H1 (cell line): ENCODE measurements at regions not wholly inside any gene's neighbourhood (a gene's known extent, or its start where the extent isn't known, plus 50 kb on each side); places are given as distances from the start of the nearest gene placed in this dataset.

ENCODE experiments used
- CTCF ChIA-PET: fragments of 300-600 bp; sonication (Branson Sonifier 250); formaldehyde crosslinking; loops from one replicate; lab custom pipeline; 2021; ENCODE audit not compliant: partially characterized antibody; lab: Charles Lee
- POLR2A ChIA-PET: fragments of 300-600 bp; sonication (Branson Sonifier 250); formaldehyde crosslinking; loops from one replicate; lab custom pipeline; 2021; ENCODE audit warnings: inconsistent platforms; ENCODE audit not compliant: partially characterized antibody; lab: Charles Lee
- DNase-seq, 2 experiments: peaks; one replicate each; pipeline versions ENCODE4 v3.0.0 to v3.0.0-alpha.2; 2010 to 2022; ENCODE audit warnings: low spot score in 2 of 2, low read depth in 1 of 2, mixed read lengths in 1 of 2
- FAIRE-seq: peaks from 2 replicates; lab custom pipeline; 2011; peaks lifted over from hg19 to GRCh38; lab: Jason Lieb, UNC
- H2AFZ ChIP-seq: 2 replicates; pipeline ENCODE4 v1.8.1; 2012; ENCODE audit warnings: low read length, inconsistent platforms
- H2AK5ac ChIP-seq: 2 replicates; pipeline ENCODE4 v1.6.1; 2013; ENCODE audit warnings: low read depth, low read length
- H2BK120ac ChIP-seq: replicated peaks from 2 replicates; pipeline ENCODE3; 2013; ENCODE audit warnings: low read depth, low read length, inconsistent platforms
- H2BK12ac ChIP-seq: 2 replicates; pipeline ENCODE4 v1.6.1; 2013; ENCODE audit warnings: low read depth, low read length
- H2BK15ac ChIP-seq: 2 replicates; pipeline ENCODE4 v1.6.1; 2013; ENCODE audit warnings: low read length
- H2BK20ac ChIP-seq: 2 replicates; pipeline ENCODE4 v1.6.1; 2013; ENCODE audit warnings: low read length
- H2BK5ac ChIP-seq: 2 replicates; pipeline ENCODE4 v1.6.1; 2013; ENCODE audit warnings: low read depth, low read length
- H3K14ac ChIP-seq: 2 replicates; pipeline ENCODE4 v1.6.1; 2013; ENCODE audit warnings: inconsistent platforms; ENCODE audit not compliant: insufficient read length
- H3K18ac ChIP-seq: 2 replicates; pipeline ENCODE4 v1.6.1; 2013; ENCODE audit warnings: low read length; ENCODE audit errors: extremely low read depth
- H3K23ac ChIP-seq: 2 replicates; pipeline ENCODE4 v1.6.1; 2013; ENCODE audit warnings: inconsistent platforms; ENCODE audit not compliant: insufficient read length
- H3K23me2 ChIP-seq: 2 replicates; pipeline ENCODE4 v1.6.1; 2013; ENCODE audit warnings: low read depth, low read length
- H3K27ac ChIP-seq: 2 replicates; pipeline ENCODE4 v1.6.1; 2011; ENCODE audit warnings: low read depth, low read length, inconsistent platforms
- H3K27me3 ChIP-seq, 4 experiments: replicated peaks in 1 of 4; 1 replicate in 1 of 4; 2 replicates in 3 of 4; pipeline versions ENCODE4 v1.6.1 to v1.8.1; 2011 to 2013; ENCODE audit warnings: low read length in 3 of 4, mild to moderate bottlenecking in 3 of 4, inconsistent platforms in 2 of 4, mixed read lengths in 2 of 4, moderate library complexity in 1 of 4; ENCODE audit not compliant: control insufficient read depth in 3 of 4, insufficient read depth in 3 of 4; ENCODE audit errors: extremely low read depth in 1 of 4
- H3K36me3 ChIP-seq, 4 experiments: 2 replicates each; pipeline versions ENCODE4 v1.6.1 to v1.8.1; 2011 to 2013; ENCODE audit warnings: mild to moderate bottlenecking in 4 of 4, low read length in 3 of 4, moderate library complexity in 2 of 4, control low read depth in 1 of 4, inconsistent platforms in 1 of 4; ENCODE audit not compliant: insufficient read depth in 4 of 4, control insufficient read depth in 2 of 4
- H3K4ac ChIP-seq: replicated peaks from 2 replicates; pipeline ENCODE3; 2013; ENCODE audit warnings: low read length, low read depth, mixed read lengths, inconsistent platforms; ENCODE audit not compliant: insufficient read length
- H3K4me1 ChIP-seq, 4 experiments: replicated peaks in 1 of 4; 1 replicate in 1 of 4; 2 replicates in 3 of 4; pipeline versions ENCODE4 v1.6.1 to v1.8.1; 2011 to 2013; ENCODE audit warnings: low read length in 3 of 4, inconsistent platforms in 2 of 4, mixed read lengths in 1 of 4; ENCODE audit not compliant: insufficient read depth in 4 of 4, control insufficient read depth in 3 of 4
- H3K4me2 ChIP-seq, 2 experiments: 2 replicates each; pipeline versions ENCODE4 v1.6.1 to v1.8.1; 2011 to 2013; ENCODE audit warnings: low read depth in 2 of 2, low read length in 2 of 2, control low read depth in 1 of 2, inconsistent platforms in 1 of 2, mild to moderate bottlenecking in 1 of 2; ENCODE audit not compliant: insufficient read depth in 1 of 2
- H3K4me3 ChIP-seq, 4 experiments: fragments of 200-600, 300-600 bp in 1 of 4; sonication (generic), shearing (Covaris generic), sonication (Bioruptor Twin) in 1 of 4; 2 replicates each; pipeline versions ENCODE4 v1.5.1 to v1.8.1; 2011 to 2016; ENCODE audit warnings: low read length in 4 of 4, low read depth in 3 of 4, control low read depth in 2 of 4, inconsistent platforms in 2 of 4, mild to moderate bottlenecking in 2 of 4, mixed read lengths in 1 of 4, moderate library complexity in 1 of 4; ENCODE audit not compliant: insufficient read depth in 2 of 4; ENCODE audit errors: extremely low read depth in 1 of 4
- H3K56ac ChIP-seq: replicated peaks from 2 replicates; pipeline ENCODE3; 2013; ENCODE audit warnings: low read depth, mild to moderate bottlenecking, mixed read lengths, low read length, inconsistent platforms; ENCODE audit not compliant: insufficient read length
- H3K79me1 ChIP-seq: 2 replicates; pipeline ENCODE4 v1.6.1; 2013; ENCODE audit warnings: low read depth, low read length, control low read depth
- H3K79me2 ChIP-seq, 2 experiments: 2 replicates each; pipeline versions ENCODE4 v1.6.1 to v1.8.1; 2012 to 2013; ENCODE audit warnings: low read length in 2 of 2, mild to moderate bottlenecking in 2 of 2, inconsistent platforms in 1 of 2; ENCODE audit not compliant: insufficient read depth in 2 of 2, control insufficient read depth in 1 of 2
- H3K9ac ChIP-seq, 4 experiments: replicated peaks in 1 of 4; 1 replicate in 1 of 4; 2 replicates in 3 of 4; pipeline versions ENCODE4 v1.6.1 to v1.8.1; 2011 to 2013; ENCODE audit warnings: low read depth in 3 of 4, low read length in 3 of 4, control low read depth in 2 of 4, mild to moderate bottlenecking in 2 of 4, moderate library complexity in 2 of 4, inconsistent platforms in 1 of 4; ENCODE audit errors: extremely low read depth in 1 of 4
- H3K9me3 ChIP-seq, 2 experiments: 2 replicates each; pipeline versions ENCODE4 v1.6.1 to v1.8.1; 2012 to 2013; ENCODE audit warnings: mild to moderate bottlenecking in 2 of 2, moderate library complexity in 2 of 2, control low read depth in 1 of 2, inconsistent platforms in 1 of 2, low read depth in 1 of 2, low read length in 1 of 2, mixed read lengths in 1 of 2; ENCODE audit not compliant: insufficient read depth in 2 of 2
- H4K20me1 ChIP-seq, 2 experiments: replicated peaks in 1 of 2; 2 replicates each; pipeline versions ENCODE3 to v1.8.1; 2011 to 2013; ENCODE audit warnings: inconsistent platforms in 2 of 2, low read length in 2 of 2, mild to moderate bottlenecking in 1 of 2; ENCODE audit not compliant: insufficient read depth in 2 of 2, control insufficient read depth in 1 of 2
- H4K5ac ChIP-seq: 2 replicates; pipeline ENCODE4 v1.6.1; 2013; ENCODE audit warnings: low read length, low read depth, mixed read lengths, inconsistent platforms; ENCODE audit not compliant: insufficient read length
- H4K8ac ChIP-seq: 2 replicates; pipeline ENCODE4 v1.8.0; 2013; ENCODE audit warnings: mild to moderate bottlenecking, moderate library complexity, low read length, inconsistent platforms; ENCODE audit not compliant: insufficient read depth; ENCODE audit errors: extremely low read depth
- H4K91ac ChIP-seq: replicated peaks from 2 replicates; pipeline ENCODE3; 2013; ENCODE audit warnings: low read length, mixed read lengths, inconsistent platforms; ENCODE audit not compliant: insufficient read length
- JUN ChIP-seq: IDR thresholded peaks from 2 replicates; pipeline ENCODE4 v1.6.1; 2011; ENCODE audit warnings: low read depth, mild to moderate bottlenecking, improper control_type of control experiment, low read length
- SP4 ChIP-seq: IDR thresholded peaks from 2 replicates; pipeline ENCODE4 v1.6.1; 2012; ENCODE audit warnings: low read length, inconsistent platforms
- WGBS, 2 experiments: shearing (Covaris generic) in 1 of 2; methylation state at CpG; one replicate each; pipeline versions ENCODE4 v1.1.6 to v1.1.7; 2013 to 2015; ENCODE audit warnings: low lambda C conversion rate in 2 of 2, mixed read lengths in 2 of 2, inconsistent platforms in 1 of 2, low coverage in 1 of 2, missing lambda C conversion rate in 1 of 2; ENCODE audit not compliant: insufficient replicate concordance in 2 of 2, insufficient coverage in 1 of 2, insufficient read length in 1 of 2; ENCODE audit errors: extremely low coverage in 1 of 2, missing lambda C conversion rate in 1 of 2; 5-methylcytosine and 5-hydroxymethylcytosine counted together

DNA sequence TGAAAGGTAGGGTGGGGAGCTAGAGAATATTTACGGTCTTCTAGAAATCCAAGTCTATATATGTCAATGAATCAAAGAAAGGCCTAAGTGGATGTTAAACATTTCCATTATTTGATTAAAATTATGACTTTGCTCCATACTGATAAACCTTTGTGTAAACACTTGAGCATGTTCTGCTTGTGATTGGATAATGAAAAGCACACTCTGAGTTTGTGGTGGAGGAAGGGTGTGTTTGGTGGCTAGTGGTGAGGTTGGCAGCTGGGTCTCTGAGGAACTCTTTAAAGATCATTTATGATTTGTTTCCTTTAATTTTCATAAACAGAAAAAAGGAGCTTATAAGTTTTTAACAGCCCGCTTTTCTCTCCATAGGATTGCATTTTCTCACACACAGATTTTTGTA lies 84.7 kb downstream of the RFPL4B start:
- no peak overlapping the region for H3K4ac ChIP-seq
- no peak overlapping the region for H2BK12ac ChIP-seq
- no peak overlapping the region for H2BK15ac ChIP-seq
- no peak overlapping the region for H3K9ac ChIP-seq
- H4K91ac ChIP-seq, result no peak overlapping the region
- no peak overlapping the region for H3K14ac ChIP-seq
- H3K4me2 ChIP-seq, result no peak overlapping the region
- no peak overlapping the region for H2BK5ac ChIP-seq
- DNase-seq, result no peak
- no peak overlapping the region for H3K56ac ChIP-seq
- no peaks in the 10 kb centered on the region for H3K9me3 ChIP-seq
- ChIA-PET CTCF (no interaction called here), POLR2A (no interaction called here)
- no peaks in the 10 kb centered on the region for H3K23me2 ChIP-seq
- TF ChIP-seq JUN, result no peak
- no peak for TF ChIP-seq SP4
- H3K79me1 ChIP-seq, result no peaks in the 10 kb centered on the region
- H4K8ac ChIP-seq, result no peak overlapping the region
- H4K20me1 ChIP-seq, result no peaks in the 10 kb centered on the region
- H3K4me1 ChIP-seq, result peaks cover 0 to 3% (median 0%) of the 10 kb centered on the region in 4 experiments; a peak in 1 of 7 replicates
- H3K27ac ChIP-seq, result no peak overlapping the region
- no peak overlapping the region for H3K18ac ChIP-seq
- H2BK120ac ChIP-seq, result no peak overlapping the region
- H2AFZ ChIP-seq, result no peak overlapping the region
- H3K79me2 ChIP-seq, result no peaks in the 10 kb centered on the region
- H2AK5ac ChIP-seq, result no peak overlapping the region
- no peak overlapping the region for H4K5ac ChIP-seq
- H3K23ac ChIP-seq, result no peak overlapping the region
- WGBS, 2 experiments, result 95% methylated on average over 2 of the region's 2 CpGs; no CpG with 5 or more reads in 1 of the 2 experiments
- no peaks in the 10 kb centered on the region for H3K36me3 ChIP-seq
- no peaks in the 10 kb centered on the region for H3K27me3 ChIP-seq
- H2BK20ac ChIP-seq, result no peak overlapping the region
- FAIRE-seq, result no peak
- no peak overlapping the region for H3K4me3 ChIP-seq
